NCI-H2107 treated with DMSO at 0.1 percent for 48 hours (cell line): ENCODE measurements at regions not wholly inside any gene's neighbourhood (a gene's known extent, or its start where the extent isn't known, plus 50 kb on each side); places are given as distances from the start of the nearest gene placed in this dataset.

Source experiments
- DNase-seq: peaks from one replicate; lab custom pipeline; 2025; ENCODE audit not compliant: unreplicated experiment; lab: John Stamatoyannopoulos, UW

DNA sequence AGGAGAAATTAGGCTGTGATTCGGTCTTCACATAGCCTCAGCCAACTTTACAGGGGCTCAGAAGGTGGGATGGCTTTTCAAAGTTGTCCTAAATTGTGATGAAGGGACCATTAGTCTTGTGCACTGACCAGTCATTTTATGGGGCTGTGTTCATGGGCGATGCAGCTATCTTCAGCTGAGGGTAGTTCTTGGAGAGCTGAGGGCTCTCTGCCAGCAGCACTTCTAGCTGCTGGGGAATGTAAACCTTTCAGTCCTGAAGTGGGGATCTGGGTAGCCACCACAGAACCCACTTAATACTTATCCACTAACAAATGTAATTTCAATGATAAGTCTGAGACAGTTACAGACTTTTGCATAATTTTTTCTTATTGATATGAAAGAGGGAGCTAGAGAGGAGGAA lies 270.6 kb downstream of the AEBP2 start:
- no peak for DNase-seq

DNA sequence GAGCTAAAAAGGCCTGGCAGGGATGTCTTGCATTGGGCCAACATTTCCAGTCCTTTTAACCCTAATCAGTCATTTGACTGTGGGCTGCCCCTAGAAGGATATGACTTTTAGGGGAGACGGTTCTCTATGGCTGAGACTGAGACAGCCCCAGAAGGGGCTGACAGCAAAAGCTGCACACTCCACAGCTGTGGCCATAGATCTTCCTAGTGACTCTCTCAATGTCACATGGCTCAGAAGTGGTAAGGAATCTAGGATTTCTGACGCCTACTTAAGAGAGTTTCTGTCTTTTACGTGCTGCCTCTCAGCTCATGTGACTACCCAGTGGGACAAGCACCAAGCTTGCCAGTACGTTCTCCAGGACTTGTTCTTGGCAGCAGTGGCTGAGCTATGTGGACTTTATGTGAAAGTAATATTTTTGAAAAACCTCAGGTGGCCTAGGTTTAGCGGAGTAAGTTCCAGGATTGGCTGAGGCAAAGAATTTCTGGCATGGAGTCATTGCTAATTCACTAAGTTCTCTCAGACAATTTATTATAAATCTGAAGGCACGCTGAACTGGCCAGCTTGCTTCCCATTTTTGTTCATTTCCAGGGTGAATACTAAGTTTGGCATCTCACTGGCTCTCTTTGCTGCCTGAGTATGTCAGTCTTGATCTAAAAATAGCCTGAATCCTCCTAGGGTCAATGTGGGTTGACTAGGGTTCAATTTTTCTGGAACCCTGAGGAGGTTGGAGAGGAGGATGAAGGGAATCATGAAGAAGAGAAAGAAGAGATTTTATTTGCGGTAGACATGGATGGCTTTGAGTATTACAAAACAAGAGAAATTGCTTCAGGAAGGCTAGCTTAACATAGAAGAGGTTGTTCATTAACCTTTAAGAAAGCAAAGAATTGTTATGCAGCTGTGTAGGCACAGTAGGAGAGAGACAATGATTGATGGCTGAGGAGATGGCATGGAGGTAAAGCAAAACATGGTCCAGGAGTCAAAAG lies 271.8 kb downstream of the AEBP2 start:
- DNase-seq = no peak

DNA sequence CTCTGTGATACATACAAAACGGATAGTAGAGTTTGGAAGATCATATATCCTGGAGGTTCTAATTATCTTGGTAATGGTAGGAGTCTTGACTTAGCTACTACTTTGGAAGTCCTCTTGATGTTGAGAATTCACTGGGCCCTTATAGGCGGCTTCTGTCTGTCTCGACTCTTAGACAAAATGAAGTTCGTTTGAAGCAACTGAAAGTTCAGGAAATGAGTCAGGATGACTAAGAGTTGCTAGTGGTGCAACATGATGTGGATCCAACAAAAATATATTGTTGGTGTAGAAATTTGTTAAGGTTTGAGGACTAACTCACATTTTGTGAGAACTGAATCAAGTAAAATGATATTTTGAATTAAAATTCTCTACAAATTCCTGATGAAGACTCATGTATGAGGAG lies 272.7 kb downstream of the AEBP2 start:
- DNase-seq = no peak

DNA sequence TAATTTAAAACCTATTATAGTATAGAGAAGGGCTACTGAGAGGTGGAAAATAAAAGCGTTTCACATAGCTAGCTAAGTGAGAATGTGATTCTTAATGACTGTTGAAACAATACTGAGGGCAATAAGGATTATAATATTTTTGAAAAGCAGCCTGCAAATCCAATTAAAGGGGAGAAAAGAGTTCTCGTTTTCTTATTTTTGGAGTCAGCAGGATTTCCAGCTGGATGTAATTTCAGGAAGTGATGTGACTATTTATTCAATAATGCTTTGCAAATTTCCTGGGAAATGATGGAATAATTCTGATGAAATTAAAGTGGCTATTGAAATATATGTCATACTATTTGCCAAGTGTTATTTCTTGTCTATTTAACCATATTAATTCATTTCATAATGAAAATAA lies 279.1 kb downstream of the AEBP2 start:
- DNase-seq = no peak

DNA sequence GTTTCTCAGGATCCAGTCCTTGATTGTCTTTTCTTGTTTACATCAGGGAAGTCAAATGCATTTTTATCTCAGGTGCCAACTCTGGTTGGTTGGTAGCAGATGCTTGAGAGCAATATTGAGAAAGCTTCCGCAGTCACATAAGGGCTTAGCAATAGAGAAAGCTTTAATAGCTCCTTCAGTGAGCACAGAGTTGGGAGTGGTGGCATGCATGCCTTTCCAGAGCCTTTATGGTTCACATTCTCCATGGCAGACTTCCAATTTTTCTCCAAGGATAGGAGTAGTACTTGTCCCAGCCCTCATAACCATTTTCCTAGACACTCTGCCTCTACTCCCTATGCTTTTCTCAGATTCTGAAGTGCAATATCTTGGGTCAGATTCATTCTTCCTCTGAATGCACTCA lies 280.4 kb downstream of the AEBP2 start:
- no peak for DNase-seq

DNA sequence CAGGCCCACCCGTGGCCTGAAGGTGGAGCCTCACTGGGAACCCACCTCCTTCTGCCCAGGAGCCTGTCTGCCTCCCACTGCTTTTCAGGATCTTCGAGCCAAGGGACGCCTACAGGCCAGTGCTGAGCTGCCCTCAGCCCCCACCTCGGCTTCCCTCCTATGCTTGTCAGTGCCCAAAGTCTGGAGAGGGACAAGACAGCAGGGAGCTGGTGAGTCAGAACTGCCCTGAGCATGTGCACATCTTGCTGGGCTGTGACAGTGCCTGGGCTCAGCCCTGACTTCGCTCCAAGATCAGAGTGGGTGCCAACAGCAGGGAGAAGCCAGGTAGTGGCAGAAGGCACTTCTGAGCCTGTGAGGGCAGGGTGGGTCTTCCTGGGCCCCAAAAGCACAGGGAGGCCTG lies 286.8 kb downstream of the AEBP2 start:
- DNase-seq = no peak

DNA sequence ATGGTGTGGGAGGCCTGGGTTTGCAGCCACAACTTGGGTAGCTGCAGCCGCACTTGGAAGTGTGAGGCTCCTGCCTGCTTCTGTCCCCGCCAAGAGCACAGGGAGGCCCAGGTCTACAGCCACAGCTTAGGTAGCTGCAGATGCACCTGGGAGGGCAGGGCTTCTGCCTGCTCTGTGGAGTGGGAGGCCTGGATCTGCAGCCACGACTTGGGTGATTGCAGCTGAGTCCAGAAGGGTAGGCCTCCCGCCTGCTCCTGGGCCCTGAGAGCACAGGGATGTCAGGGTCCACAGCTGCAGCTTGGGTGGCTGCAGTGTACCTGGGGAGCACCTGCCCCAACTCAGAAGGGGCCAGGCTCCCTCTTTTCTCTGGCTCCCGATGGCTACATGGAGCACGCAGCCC lies 287.3 kb downstream of the AEBP2 start:
- DNase-seq = no peak

DNA sequence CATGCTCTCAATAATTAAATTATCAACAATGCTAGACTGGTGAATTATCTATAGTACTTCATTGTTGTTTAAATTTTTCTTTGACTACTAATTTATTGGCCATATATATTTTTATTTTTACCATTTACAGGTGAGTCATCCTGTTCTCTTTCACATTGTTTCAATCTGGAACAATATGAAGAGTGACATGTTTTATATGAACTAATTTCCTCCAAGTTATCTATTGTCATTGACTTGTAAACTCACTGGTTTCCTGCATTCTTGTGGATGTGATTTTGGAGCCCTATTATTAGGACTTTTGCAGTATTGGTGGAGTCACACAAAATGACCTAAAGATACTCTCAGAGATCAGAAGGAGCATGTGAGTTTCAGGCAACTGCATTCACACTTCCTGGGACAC lies 297.7 kb downstream of the AEBP2 start:
- no peak for DNase-seq

DNA sequence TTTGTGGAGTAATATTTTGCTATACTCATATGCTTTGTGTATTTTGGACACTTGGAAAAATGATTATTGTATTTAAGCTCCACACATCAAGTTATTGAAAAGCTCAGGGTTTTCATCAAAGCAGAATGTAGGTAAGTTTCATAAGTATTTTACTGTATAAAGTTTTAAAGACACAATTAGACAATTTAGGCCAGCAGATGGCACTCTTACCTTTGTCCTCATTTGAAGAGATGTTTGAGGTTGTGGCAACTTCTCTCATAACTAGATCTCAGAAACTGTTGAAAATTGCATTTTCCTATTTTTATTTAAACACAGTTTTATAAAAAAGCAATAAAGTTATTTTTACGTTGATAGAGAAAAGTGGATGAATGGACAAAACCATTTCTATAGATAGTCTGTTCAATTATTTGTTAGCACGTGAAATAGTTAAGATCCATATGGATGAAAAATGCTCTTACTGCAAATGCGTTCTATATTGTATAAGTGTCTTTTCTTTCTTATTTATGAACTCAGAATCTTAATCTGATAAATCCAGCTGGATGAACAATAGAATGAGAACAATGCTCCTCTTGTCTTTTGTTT lies 300.0 kb downstream of the AEBP2 start:
- DNase-seq = peak; percentile 21

DNA sequence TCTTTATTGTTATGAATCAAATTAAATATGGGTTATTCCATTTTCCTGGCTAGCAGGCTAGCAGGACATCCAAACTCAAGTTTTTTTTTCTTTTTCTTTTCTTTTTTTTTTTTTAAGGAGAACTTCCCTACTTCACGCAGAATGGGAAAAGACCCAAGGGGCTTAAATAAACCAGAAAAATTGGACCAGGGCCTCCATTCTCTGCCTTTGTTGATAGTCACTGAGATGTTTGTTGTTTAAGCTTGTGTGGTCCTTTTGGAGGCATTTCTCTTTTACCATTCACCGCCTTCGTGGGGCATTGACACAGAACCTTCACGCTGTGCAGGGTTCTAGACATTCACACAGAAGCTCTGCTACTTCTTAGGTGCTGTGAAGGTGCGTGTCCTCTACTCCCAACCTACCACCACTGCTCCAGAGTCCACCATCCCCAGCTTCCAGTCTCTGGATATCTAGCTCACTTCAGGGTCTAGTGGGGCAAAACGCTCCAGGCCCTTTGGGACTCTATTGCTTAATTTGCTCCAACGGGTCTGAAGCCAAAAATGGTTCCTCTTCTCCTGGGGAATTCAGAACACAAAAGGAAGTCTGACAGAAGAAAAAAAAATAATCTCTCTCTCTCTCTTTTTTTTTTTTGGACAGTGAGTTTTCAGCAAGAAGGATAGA lies 301.3 kb downstream of the AEBP2 start:
- DNase-seq = no peak

DNA sequence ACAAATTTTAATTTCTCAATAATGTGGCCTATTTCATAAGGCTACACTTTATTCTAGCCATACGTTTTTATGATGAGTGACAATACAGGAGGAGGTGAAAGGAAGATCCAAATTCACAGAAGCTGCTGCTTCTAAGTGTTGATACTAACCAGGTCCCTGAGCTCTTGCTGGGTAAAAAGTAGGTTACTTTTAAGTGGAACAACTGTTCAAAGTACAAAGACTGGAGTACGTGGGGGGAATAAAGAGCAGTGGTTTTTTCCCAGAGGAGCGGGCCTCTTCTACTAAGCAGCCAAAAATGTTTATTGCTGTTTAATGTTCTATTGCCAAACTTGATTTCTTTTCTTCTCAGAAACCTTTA lies 301.8 kb downstream of the AEBP2 start:
- DNase-seq = no peak

DNA sequence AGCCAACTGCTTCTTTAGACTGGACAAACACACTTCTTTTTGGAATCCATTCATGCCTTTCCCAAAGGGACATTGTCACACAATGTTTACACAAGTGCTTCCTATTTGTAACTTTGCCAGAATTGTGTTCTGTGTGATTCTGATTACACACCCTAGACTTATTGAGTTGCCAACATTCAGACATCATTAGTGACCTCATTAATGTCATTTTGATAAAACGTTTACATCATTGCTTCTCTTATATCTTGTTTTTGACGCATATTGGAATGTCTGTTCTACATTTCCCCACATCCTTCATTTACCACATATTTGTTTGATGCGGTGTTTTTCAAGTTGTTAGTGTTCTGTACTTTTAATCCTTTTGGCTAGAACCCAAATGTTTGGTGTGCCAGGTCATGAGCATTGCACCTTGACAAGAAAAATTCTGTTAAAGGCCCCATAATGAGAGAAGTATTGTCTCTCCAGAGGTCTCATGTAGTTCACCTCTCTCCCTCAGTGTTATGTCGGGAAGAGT lies 305.5 kb downstream of the AEBP2 start:
- no peak for DNase-seq

DNA sequence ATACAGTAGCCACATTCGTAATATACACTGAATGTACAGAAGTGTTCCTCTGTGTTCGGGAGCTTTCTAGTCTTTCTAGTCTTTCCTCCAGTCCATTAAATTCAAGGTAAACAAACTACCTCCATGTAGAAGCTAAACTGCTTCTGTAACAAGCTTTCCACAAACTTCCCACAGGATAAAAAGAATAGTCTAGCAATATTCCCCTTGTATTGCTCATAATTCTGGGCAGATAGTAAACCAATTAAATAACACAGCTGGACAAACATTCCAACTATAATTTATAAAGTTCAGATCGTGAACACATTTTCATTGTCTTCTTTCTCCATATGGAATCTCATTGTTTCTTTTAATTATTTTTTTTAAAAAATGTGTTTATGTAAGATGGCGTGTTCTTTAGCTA lies 307.2 kb downstream of the AEBP2 start:
- DNase-seq = no peak

DNA sequence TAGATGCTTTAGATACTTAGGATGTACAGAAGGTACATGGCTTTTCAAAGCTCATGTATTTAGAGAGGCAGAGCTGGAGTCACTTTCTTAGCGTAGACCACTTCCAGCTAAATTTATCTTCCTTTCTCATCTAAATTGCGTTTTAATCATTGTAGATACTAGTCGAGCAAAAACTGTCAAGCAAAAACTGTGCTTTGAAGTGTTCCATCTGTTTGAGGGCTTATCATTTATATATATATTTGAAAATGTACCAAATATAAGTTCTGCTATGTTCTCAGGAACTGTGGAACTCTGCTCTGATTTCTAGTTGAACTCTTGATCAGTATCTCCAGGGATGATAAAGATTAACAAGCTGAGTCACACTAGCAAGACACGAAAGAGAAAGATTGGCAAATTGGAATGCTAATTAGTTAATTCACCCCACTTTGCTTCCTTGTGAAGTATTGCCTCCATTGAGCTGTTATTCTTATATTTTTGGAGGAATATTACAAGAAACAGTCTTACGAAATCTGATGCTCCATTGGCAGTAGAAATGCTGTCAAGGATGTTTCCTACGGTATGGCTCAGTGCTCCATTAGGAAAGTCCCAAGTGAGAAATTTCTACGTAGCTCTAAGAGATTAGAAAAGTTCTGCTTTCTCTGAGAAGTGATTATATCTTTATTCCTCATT lies 310.7 kb downstream of the AEBP2 start:
- DNase-seq = no peak

DNA sequence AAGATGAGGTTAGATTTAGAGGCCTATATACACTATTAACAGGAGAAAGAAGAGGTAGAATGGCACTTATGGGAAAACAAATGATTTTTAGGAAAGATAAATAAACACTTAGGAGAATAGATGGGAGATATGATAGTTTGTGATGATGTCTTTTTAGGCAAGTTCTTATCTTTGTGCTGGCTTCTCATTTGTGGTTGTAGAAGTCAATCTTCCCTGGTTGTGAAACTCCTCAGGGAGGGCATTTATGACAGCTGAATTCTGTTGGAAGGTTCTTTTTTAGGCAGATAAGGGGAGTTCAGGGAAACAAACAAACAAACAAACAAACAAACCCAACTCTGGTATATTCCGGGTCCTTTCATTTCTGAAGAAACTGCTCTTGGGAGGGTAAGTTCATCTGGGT lies 311.8 kb downstream of the AEBP2 start:
- no peak for DNase-seq

DNA sequence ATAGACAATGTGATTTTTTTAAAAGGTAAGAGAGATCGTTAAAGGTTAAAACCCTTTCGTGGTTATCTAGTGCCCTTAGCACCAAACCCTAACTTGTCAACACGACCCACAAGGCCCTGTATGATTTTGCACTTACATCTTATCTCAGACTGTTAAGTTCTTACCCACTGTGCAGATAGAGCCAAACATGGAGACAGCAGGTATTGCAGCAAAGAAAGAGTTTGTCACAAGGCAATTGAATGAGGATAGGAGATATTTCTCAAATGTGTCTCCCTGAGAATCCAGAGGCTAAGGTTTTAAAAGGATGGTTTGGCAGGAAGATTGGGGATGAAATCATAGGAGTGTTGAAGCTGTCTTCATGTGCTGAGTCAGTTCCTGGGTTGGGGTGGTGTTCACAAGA lies 313.4 kb downstream of the AEBP2 start:
- no peak for DNase-seq

DNA sequence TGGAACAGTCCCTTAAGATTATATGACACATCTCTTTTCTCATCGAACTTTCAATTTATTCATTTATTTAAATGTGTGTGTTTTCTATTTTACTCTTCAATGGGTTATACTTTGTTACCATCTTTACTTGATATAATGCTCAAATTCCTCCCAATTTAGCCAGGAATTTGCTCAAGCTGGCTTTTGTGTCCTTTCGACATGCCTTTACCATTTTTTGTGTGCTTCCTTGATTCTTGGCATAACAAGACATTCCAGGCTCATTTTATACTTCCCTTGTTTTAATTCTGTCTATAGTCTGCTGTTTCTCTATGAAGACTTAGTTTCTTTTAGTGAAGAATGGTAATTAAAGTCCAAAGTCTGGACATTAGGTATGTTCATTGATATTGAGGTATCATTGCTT lies 315.8 kb downstream of the AEBP2 start:
- no peak for DNase-seq

DNA sequence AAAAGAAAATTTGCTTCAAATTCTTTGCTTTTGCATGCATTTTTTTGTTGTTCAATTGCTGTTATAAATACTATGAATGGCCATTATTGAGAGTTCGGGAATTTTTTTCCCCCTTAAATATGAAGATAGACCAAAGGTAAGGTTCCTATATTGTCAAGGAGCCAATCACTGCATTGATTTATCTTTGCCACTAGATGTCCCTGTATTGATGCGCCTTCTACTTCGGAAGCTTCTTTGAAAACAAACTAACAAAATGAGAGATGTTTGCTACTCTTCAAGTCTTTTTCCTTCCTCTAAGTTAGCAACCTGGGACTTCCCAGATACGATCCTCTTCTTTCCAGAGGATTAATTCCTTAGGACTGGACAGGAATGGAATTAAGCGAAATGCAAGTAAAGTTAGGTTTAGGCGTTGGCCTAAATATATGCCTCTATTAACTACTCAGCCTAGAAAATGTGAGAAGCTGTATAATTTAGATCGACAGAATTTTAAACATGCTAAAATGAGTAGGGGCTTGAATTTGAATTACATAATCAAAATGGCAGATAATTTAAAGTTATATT lies 318.1 kb downstream of the AEBP2 start:
- DNase-seq = peak; percentile 44

DNA sequence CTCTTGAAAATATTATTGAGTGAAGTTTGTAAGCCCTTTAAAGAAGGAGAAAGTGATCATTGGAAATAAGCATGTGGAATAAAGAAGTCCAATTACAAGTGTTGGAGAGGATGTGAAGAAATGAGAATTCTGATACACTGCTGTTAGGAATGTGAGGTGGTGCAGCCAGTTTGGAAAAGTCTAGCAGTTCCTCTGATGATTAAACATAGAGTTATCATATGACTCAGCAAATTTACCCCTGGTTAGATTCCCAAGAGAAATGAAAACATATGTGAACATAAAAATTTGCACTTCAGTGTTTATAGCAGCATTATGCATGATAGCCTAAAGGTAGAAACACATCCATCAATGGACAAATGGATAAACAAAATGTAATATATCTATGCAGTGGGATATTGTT lies 319.9 kb downstream of the AEBP2 start:
- DNase-seq = no peak

DNA sequence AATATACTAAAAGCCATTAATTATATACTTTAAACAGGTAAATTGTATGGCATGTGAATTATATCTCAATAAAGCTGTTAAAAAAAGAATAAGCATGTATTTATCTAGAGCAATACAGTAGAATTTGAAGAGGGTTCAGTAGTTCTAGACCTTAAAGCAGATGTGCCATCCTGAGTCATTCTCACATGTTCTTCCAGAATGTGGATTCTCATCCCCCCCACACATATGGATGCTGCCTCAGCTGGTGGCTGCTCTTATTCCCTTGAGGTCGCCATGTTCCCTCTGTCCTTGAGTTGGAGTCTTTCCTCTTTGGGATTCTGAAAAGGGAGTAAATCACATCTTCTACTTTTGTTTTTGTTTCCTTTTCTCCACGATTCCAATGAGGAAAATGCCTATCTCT lies 321.3 kb downstream of the AEBP2 start:
- DNase-seq = no peak

DNA sequence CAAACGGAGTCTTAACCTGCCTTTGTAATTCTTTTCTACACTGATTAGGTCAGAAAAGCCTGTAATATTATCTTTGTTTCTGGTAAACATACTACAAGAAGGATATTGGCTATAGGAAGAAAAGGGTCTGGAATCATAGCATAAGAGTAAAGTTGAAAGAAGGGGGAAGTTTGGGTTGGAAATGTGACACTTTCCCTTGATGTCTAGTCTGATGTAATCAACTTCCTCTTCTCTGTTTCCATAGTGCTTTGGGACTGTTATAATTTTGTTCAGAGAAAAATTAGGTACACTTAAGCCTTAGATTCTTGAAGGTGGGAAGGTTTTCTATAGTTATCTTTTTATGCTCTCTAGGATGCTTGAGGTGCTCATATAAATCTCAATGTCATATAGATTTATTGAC lies 322.2 kb downstream of the AEBP2 start:
- no peak for DNase-seq
